ENCODE measurements at regions not wholly inside any gene's neighbourhood (a gene's known extent, or its start where the extent isn't known, plus 50 kb on each side); places are given as distances from the start of the nearest gene placed in this dataset.
"Not testable (repeated sequence)": the region's sequence is repeated elsewhere in the genome, so short reads cannot be mapped to it uniquely, and the experiment has no call there.

GRCh38 chr1:230568008-230568407 is 74.3 kb upstream of the COG2 start:
- H3K27me3 Mint-ChIP-seq (ENCODE audit: unreplicated experiment) = peaks cover 60% of the 10 kb centered on the region
- no peaks in the 10 kb centered on the region for H3K36me3 Mint-ChIP-seq (ENCODE audit: unreplicated experiment)
- no peak for TF ChIP-seq CTCF (IDR thresholded peaks at IDR 0.05)
- DNase-seq (ENCODE audit: extremely low spot score, unreplicated experiment) = no peak
- no peak overlapping the region for H3K27ac Mint-ChIP-seq (ENCODE audit: unreplicated experiment)
- H3K9me3 Mint-ChIP-seq (ENCODE audit: unreplicated experiment) = no peaks in the 10 kb centered on the region
- no peak overlapping the region for H3K4me3 Mint-ChIP-seq (ENCODE audit: unreplicated experiment)
- no peaks in the 10 kb centered on the region for H3K4me1 Mint-ChIP-seq (ENCODE audit: unreplicated experiment)

DNA sequence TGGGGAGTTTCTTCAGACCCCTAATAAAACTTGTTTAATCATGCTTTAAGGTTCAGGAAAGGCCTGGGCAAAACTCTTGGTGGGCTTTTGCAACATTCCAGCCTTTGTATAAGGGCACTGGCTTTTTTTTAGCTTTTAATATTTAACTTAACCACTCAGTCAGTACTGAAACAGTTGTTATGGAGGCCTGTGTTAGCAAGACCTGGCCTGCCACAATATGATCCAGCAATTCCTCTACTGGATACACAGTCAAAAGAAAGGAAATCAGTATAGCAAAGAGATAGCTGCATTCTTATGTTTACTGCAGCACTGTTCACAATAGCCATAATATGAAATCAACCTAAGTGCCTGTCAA is 75.1 kb upstream of the COG2 start:
- H3K27ac Mint-ChIP-seq (ENCODE audit: unreplicated experiment) = no peak overlapping the region
- peaks cover 56% of the 10 kb centered on the region for H3K27me3 Mint-ChIP-seq (ENCODE audit: unreplicated experiment)
- no peaks in the 10 kb centered on the region for H3K36me3 Mint-ChIP-seq (ENCODE audit: unreplicated experiment)
- no peaks in the 10 kb centered on the region for H3K9me3 Mint-ChIP-seq (ENCODE audit: unreplicated experiment)
- H3K4me3 Mint-ChIP-seq (ENCODE audit: unreplicated experiment) = no peak overlapping the region
- no peak for TF ChIP-seq CTCF (IDR thresholded peaks at IDR 0.05)
- no peaks in the 10 kb centered on the region for H3K4me1 Mint-ChIP-seq (ENCODE audit: unreplicated experiment)
- DNase-seq (ENCODE audit: extremely low spot score, unreplicated experiment) = no peak

GRCh38 chr1:230566532-230567220 is 75.6 kb upstream of the COG2 start:
- H3K4me3 Mint-ChIP-seq (ENCODE audit: unreplicated experiment); DNase-seq (ENCODE audit: extremely low spot score, unreplicated experiment); H3K36me3 Mint-ChIP-seq (ENCODE audit: unreplicated experiment); H3K9me3 Mint-ChIP-seq (ENCODE audit: unreplicated experiment); H3K27ac Mint-ChIP-seq (ENCODE audit: unreplicated experiment); H3K4me1 Mint-ChIP-seq (ENCODE audit: unreplicated experiment): not testable (repeated sequence)
- H3K27me3 Mint-ChIP-seq (ENCODE audit: unreplicated experiment) = peaks cover 52% of the 10 kb centered on the region

GRCh38 chr1:230565141-230565540 is 77.1 kb upstream of the COG2 start:
- H3K4me1 Mint-ChIP-seq (ENCODE audit: unreplicated experiment) = no peaks in the 10 kb centered on the region
- H3K36me3 Mint-ChIP-seq (ENCODE audit: unreplicated experiment) = no peaks in the 10 kb centered on the region
- H3K4me3 Mint-ChIP-seq (ENCODE audit: unreplicated experiment) = no peak overlapping the region
- DNase-seq (ENCODE audit: extremely low spot score, unreplicated experiment) = no peak
- no peaks in the 10 kb centered on the region for H3K9me3 Mint-ChIP-seq (ENCODE audit: unreplicated experiment)
- no peak for TF ChIP-seq CTCF (IDR thresholded peaks at IDR 0.05)
- H3K27me3 Mint-ChIP-seq (ENCODE audit: unreplicated experiment) = peaks cover 42% of the 10 kb centered on the region
- no peak overlapping the region for H3K27ac Mint-ChIP-seq (ENCODE audit: unreplicated experiment)

DNA sequence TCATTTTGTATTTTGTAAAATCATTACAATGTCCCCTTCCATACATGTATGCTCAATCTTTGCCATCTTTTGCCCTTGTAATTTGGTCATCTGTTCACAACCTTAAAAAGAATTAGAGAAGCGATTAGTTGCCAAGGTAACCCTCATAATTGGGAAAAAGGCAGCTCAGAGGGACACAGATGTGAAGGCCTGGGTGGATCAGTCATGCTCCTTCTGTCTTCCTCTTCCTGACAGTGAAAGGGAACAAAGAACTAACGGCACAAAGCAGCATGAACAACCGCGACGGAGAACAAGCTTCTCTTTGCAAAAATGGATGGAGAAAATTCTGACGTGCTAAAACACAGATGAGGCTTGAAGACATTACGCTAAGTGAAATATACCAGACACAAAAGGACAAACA is 78.7 kb upstream of the COG2 start:
- DNase-seq (ENCODE audit: extremely low spot score, unreplicated experiment) = no peak
- no peak overlapping the region for H3K27ac Mint-ChIP-seq (ENCODE audit: unreplicated experiment)
- no peaks in the 10 kb centered on the region for H3K4me1 Mint-ChIP-seq (ENCODE audit: unreplicated experiment)
- no peaks in the 10 kb centered on the region for H3K9me3 Mint-ChIP-seq (ENCODE audit: unreplicated experiment)
- no peaks in the 10 kb centered on the region for H3K36me3 Mint-ChIP-seq (ENCODE audit: unreplicated experiment)
- TF ChIP-seq CTCF (IDR thresholded peaks at IDR 0.05) = no peak
- peaks cover 36% of the 10 kb centered on the region for H3K27me3 Mint-ChIP-seq (ENCODE audit: unreplicated experiment)
- H3K4me3 Mint-ChIP-seq (ENCODE audit: unreplicated experiment) = no peak overlapping the region

DNA sequence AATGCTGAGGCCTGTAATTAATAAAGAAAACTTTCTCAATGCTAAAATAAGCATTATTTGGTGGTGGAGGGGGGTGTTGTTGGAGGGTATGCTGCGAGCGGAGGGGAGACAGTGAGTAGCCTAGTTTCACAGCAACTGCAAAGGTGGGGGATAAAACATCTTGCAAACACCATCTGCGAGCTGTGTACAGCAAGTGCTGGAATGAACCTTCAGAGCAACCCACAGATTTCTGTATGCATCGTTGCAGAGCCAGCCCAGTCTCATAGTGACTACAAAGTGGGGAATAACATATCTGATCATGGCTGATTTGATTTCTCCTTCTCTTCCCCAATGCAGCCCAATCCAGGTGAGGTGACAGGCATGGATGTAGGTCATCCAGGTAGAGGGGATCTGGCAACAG is 80.7 kb upstream of the COG2 start:
- peaks cover 33% of the 10 kb centered on the region for H3K27me3 Mint-ChIP-seq (ENCODE audit: unreplicated experiment)
- no peak for TF ChIP-seq CTCF (IDR thresholded peaks at IDR 0.05)
- no peaks in the 10 kb centered on the region for H3K36me3 Mint-ChIP-seq (ENCODE audit: unreplicated experiment)
- H3K9me3 Mint-ChIP-seq (ENCODE audit: unreplicated experiment) = no peaks in the 10 kb centered on the region
- H3K27ac Mint-ChIP-seq (ENCODE audit: unreplicated experiment) = no peak overlapping the region
- H3K4me1 Mint-ChIP-seq (ENCODE audit: unreplicated experiment) = no peaks in the 10 kb centered on the region
- no peak overlapping the region for H3K4me3 Mint-ChIP-seq (ENCODE audit: unreplicated experiment)
- no peak for DNase-seq (ENCODE audit: extremely low spot score, unreplicated experiment)

Measured in osteocyte (in vitro differentiated cells).